ENCODE measurements at regions not wholly inside any gene's neighbourhood (a gene's known extent, or its start where the extent isn't known, plus 50 kb on each side); places are given as distances from the start of the nearest gene placed in this dataset.

DNA sequence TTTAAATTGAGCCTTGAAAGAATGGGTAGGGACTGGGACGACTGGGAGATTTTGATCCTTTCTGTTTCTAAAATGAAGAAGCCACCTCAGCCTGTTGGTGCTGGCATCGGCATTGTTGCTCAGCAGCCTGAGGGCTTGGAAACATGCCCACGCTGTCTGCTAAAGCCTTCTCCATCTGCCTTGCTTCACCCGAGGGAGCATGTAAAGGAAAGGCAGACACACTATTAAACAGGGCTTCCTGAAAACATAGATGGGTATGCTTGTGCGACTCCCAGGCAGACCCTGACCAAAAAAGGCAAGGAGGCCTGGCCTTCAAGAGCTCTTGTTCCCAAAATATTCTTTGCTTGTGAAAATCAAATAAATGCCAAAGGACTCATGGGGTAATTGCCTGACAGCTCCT is 84.2 kb upstream of the SLC4A7 start (continued):
- no peak for TF ChIP-seq ZNF445 (CRISPR knock-in tag; IDR thresholded peaks at IDR 0.05; ENCODE audit: low read depth)
- TF ChIP-seq IFI16 (CRISPR knock-in tag; IDR thresholded peaks at IDR 0.05): no peak
- no peak for TF ChIP-seq FOXJ2 (tag; IDR thresholded peaks at IDR 0.05)
- no peak for TF ChIP-seq SIN3A (IDR thresholded peaks at IDR 0.05; ENCODE audit: borderline replicate concordance in 2 of 2, control insufficient read depth in 1 of 2, low read depth in 2 of 2, low read length in 2 of 2)
- TF ChIP-seq KLF16 (IDR thresholded peaks at IDR 0.05): no peak
- TF ChIP-seq, protein P1, sequence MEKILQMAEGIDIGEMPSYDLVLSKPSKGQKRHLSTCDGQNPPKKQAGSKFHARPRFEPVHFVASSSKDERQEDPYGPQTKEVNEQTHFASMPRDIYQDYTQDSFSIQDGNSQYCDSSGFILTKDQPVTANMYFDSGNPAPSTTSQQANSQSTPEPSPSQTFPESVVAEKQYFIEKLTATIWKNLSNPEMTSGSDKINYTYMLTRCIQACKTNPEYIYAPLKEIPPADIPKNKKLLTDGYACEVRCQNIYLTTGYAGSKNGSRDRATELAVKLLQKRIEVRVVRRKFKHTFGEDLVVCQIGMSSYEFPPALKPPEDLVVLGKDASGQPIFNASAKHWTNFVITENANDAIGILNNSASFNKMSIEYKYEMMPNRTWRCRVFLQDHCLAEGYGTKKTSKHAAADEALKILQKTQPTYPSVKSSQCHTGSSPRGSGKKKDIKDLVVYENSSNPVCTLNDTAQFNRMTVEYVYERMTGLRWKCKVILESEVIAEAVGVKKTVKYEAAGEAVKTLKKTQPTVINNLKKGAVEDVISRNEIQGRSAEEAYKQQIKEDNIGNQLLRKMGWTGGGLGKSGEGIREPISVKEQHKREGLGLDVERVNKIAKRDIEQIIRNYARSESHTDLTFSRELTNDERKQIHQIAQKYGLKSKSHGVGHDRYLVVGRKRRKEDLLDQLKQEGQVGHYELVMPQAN (IDR thresholded peaks at IDR 0.05; ENCODE audit: borderline replicate concordance): no peak
- TF ChIP-seq, protein P2, sequence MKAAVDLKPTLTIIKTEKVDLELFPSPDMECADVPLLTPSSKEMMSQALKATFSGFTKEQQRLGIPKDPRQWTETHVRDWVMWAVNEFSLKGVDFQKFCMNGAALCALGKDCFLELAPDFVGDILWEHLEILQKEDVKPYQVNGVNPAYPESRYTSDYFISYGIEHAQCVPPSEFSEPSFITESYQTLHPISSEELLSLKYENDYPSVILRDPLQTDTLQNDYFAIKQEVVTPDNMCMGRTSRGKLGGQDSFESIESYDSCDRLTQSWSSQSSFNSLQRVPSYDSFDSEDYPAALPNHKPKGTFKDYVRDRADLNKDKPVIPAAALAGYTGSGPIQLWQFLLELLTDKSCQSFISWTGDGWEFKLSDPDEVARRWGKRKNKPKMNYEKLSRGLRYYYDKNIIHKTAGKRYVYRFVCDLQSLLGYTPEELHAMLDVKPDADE (conservative IDR thresholded peaks at IDR 0.05; ENCODE audit: control insufficient read depth, low read depth, low read length): no peak
- TF ChIP-seq ZNF23 (CRISPR knock-in tag; IDR thresholded peaks at IDR 0.05): no peak
- TF ChIP-seq ATF1 (CRISPR knock-in tag; IDR thresholded peaks at IDR 0.05): no peak
- no peak for TF ChIP-seq ATF1 (tag; IDR thresholded peaks at IDR 0.05)

DNA sequence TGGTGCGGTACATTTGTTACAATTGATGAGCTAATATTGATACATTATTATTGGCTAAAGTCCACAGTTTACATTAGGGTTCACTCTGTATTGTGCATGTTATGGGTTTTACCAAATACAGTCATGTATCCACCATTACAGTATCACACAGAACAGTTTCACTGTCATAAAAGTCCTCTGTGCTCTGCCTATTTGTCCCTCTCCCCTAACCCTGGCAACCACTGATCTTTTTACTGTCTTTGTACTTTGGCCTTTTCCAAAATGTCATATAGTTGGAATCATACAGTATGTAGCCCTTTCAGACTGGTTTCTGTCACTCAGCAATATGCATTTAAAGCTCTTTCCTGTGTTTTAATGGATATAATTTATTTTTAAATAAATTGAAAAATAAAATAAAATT is 83.1 kb upstream of the SLC4A7 start:
- FAIRE-seq (no peak), DNase-seq (ENCODE audit: extremely low read depth in 1 of 4, low spot score in 3 of 4) (no peak), ATAC-seq (no peak)
- POLR2A ChIA-PET: no interaction called here
- Histone ChIP-seq H3K36me3 (ENCODE audit: control insufficient read depth, insufficient read depth, low read length) (no peaks in the 10 kb centered on the region), H2AFZ (ENCODE audit: low read depth, low read length) (no peak overlapping the region), H3K27ac (ENCODE audit: extremely low read depth, low read depth, low read length) (no peak overlapping the region), H3K4me2 (ENCODE audit: insufficient read depth, low read length) (no peak overlapping the region), H3K9me3 (replicated peaks; ENCODE audit: control insufficient read depth, insufficient read depth, low read depth, low read length) (no peaks in the 10 kb centered on the region), H3K79me2 (ENCODE audit: control insufficient read depth, insufficient read depth, low read length) (no peaks in the 10 kb centered on the region), H4K20me1 (replicated peaks; ENCODE audit: control insufficient read depth, insufficient read depth, low read length) (no peaks in the 10 kb centered on the region), H3K9ac (ENCODE audit: insufficient read depth in 1 of 2, low read depth in 2 of 2, low read length in 2 of 2) (no peak overlapping the region), H3K4me3 (no peak overlapping the region), H3K9me1 (ENCODE audit: control insufficient read depth, insufficient read depth, low read length) (no peaks in the 10 kb centered on the region), H3K4me1 (replicated peaks in 1 of 2; ENCODE audit: control insufficient read depth in 2 of 2, insufficient read depth in 2 of 2, low read length in 2 of 2) (no peaks in the 10 kb centered on the region), H3K27me3 (ENCODE audit: control insufficient read depth in 2 of 2, insufficient read depth in 2 of 2, low read length in 2 of 2) (no peaks in the 10 kb centered on the region)
- in situ Hi-C loops (cut with MboI) (no loop called here), intact Hi-C loops (cut with micrococcal nuclease) (no loop called here)
- no TSS peak for BruUV-seq (replicated peaks)
- 0% methylated on average over 1 of the region's 1 CpG for WGBS (ENCODE audit: insufficient coverage, low coverage, missing lambda C conversion rate)
- TF ChIP-seq HDAC3 (IDR thresholded peaks at IDR 0.05; ENCODE audit: borderline replicate concordance, partially characterized antibody): no peak
- no peak for TF ChIP-seq GABPB1 (CRISPR knock-in tag; IDR thresholded peaks at IDR 0.05)
- CTCF ChIA-PET (ENCODE audit: low intra/inter-chr PET ratio): no interaction called here
